ENCODE measurements at regions not wholly inside any gene's neighbourhood (a gene's known extent, or its start where the extent isn't known, plus 50 kb on each side); places are given as distances from the start of the nearest gene placed in this dataset.

GRCh38 chr15:44879066-44879465 lies 77.4 kb upstream of the TERB2 start:
- no peak for TF ChIP-seq POLR2A (IDR thresholded peaks at IDR 0.05; ENCODE audit: low read depth, low read length)
- TF ChIP-seq RFX5 (IDR thresholded peaks at IDR 0.05; ENCODE audit: low read depth, low read length): no peak
- no peak for TF ChIP-seq RAD21 (IDR thresholded peaks at IDR 0.05; ENCODE audit: low read length)
- TF ChIP-seq, protein P1, sequence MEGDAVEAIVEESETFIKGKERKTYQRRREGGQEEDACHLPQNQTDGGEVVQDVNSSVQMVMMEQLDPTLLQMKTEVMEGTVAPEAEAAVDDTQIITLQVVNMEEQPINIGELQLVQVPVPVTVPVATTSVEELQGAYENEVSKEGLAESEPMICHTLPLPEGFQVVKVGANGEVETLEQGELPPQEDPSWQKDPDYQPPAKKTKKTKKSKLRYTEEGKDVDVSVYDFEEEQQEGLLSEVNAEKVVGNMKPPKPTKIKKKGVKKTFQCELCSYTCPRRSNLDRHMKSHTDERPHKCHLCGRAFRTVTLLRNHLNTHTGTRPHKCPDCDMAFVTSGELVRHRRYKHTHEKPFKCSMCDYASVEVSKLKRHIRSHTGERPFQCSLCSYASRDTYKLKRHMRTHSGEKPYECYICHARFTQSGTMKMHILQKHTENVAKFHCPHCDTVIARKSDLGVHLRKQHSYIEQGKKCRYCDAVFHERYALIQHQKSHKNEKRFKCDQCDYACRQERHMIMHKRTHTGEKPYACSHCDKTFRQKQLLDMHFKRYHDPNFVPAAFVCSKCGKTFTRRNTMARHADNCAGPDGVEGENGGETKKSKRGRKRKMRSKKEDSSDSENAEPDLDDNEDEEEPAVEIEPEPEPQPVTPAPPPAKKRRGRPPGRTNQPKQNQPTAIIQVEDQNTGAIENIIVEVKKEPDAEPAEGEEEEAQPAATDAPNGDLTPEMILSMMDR (conservative IDR thresholded peaks at IDR 0.05; ENCODE audit: low read depth, low read length): no peak
- no peak for TF ChIP-seq MXI1 (IDR thresholded peaks at IDR 0.05; ENCODE audit: borderline replicate concordance, low read depth, low read length)
- TF ChIP-seq RCOR1 (IDR thresholded peaks at IDR 0.05; ENCODE audit: insufficient replicate concordance, low read length): no peak
- no peak for TF ChIP-seq FOS (IDR thresholded peaks at IDR 0.05; ENCODE audit: low read depth, low read length)
- TF ChIP-seq, protein P2, sequence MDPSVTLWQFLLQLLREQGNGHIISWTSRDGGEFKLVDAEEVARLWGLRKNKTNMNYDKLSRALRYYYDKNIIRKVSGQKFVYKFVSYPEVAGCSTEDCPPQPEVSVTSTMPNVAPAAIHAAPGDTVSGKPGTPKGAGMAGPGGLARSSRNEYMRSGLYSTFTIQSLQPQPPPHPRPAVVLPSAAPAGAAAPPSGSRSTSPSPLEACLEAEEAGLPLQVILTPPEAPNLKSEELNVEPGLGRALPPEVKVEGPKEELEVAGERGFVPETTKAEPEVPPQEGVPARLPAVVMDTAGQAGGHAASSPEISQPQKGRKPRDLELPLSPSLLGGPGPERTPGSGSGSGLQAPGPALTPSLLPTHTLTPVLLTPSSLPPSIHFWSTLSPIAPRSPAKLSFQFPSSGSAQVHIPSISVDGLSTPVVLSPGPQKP (IDR thresholded peaks at IDR 0.05; ENCODE audit: borderline replicate concordance, low read depth, low read length): no peak
- TF ChIP-seq MAFK (IDR thresholded peaks at IDR 0.05; ENCODE audit: low read depth, low read length): no peak
- no peak for TF ChIP-seq USF2 (IDR thresholded peaks at IDR 0.05; ENCODE audit: low read depth, low read length)
- TF ChIP-seq MAZ (IDR thresholded peaks at IDR 0.05; ENCODE audit: borderline replicate concordance, low read depth, low read length): no peak
- TF ChIP-seq CEBPB (IDR thresholded peaks at IDR 0.05; ENCODE audit: low read depth, low read length): no peak
- no peak for TF ChIP-seq BHLHE40 (IDR thresholded peaks at IDR 0.05; ENCODE audit: low read depth, low read length)
- no peak for TF ChIP-seq CHD1 (IDR thresholded peaks at IDR 0.05; ENCODE audit: low read depth, low read length)
